ENCODE measurements at regions not wholly inside any gene's neighbourhood (a gene's known extent, or its start where the extent isn't known, plus 50 kb on each side); places are given as distances from the start of the nearest gene placed in this dataset.

DNA sequence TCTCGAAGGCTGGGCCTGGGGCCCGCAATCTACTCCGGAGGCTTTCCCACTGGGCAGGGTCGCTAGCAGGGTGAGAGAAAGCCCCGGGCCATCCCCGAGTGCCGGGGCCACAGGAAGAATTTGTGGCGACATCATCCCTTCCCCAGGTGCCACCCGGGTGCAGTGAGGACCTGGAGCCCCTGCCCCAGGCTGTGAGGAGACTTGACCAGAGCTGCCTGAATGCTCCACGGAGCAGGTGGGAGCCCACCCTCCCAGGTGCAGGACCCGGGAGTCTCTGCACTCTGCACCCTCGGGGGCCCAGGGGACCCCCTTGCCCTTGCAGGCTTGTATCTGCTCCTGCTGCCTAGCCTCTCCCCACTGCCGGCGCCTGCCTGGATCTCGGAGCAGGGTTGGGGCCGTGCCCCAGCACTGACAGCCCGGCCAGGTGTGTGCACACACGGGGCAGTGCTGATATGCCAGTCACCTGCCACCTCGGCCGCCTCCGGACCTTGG lies 67.5 kb upstream of the RGS7 start:
- TF ChIP-seq, protein P1, sequence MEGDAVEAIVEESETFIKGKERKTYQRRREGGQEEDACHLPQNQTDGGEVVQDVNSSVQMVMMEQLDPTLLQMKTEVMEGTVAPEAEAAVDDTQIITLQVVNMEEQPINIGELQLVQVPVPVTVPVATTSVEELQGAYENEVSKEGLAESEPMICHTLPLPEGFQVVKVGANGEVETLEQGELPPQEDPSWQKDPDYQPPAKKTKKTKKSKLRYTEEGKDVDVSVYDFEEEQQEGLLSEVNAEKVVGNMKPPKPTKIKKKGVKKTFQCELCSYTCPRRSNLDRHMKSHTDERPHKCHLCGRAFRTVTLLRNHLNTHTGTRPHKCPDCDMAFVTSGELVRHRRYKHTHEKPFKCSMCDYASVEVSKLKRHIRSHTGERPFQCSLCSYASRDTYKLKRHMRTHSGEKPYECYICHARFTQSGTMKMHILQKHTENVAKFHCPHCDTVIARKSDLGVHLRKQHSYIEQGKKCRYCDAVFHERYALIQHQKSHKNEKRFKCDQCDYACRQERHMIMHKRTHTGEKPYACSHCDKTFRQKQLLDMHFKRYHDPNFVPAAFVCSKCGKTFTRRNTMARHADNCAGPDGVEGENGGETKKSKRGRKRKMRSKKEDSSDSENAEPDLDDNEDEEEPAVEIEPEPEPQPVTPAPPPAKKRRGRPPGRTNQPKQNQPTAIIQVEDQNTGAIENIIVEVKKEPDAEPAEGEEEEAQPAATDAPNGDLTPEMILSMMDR (conservative IDR thresholded peaks at IDR 0.05; ENCODE audit: low read depth, low read length) = no peak
- TF ChIP-seq EZH2phosphoT487 (IDR thresholded peaks at IDR 0.05; ENCODE audit: borderline replicate concordance, low read length) = no peak
- TF ChIP-seq EZH2 (IDR thresholded peaks at IDR 0.05; ENCODE audit: low read length, unreplicated experiment) = no peak

All from PC-3 (cell line).